Limb (tissue), 2 donors: ENCODE measurements at regions not wholly inside any gene's neighbourhood (a gene's known extent, or its start where the extent isn't known, plus 50 kb on each side); places are given as distances from the start of the nearest gene placed in this dataset.

ENCODE experiments used
- DNase-seq, 2 donors: peaks; one replicate each; pipeline ENCODE4 v3.0.0-alpha.2; 2016; ENCODE audit errors: extremely low spot score in 2 of 2

GRCh38 chr1:165073185-165074007 lies 283.1 kb downstream of the LMX1A start:
- peak; percentile 39 to 68 for DNase-seq

GRCh38 chr1:165070675-165071074 lies 285.8 kb downstream of the LMX1A start:
- DNase-seq: no peak

- DNase-seq: no peak
Observed at GRCh38 chr1:165069829-165070228, 286.7 kb downstream of the LMX1A start.

GRCh38 chr1:165068741-165069140 lies 287.8 kb downstream of the LMX1A start:
- DNase-seq: no peak

DNA sequence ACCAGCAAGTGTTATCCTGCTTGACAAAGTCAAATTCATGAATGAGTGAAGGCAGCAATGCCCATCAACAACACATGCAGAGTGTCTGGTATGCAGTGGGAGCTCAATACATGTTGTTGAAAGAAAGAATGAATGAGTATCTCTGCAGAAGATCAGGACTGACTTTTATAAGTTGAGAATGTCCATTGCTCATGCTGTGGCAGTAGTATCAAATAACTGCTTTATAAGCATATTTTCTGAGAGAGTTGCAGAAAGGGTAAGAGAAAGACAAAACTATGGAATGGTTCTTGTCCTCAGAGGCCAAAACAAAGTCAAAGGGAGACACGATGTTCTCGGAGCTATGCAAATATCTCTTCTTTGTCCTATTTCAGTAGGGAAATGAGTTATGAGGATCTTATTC lies 288.7 kb downstream of the LMX1A start:
- DNase-seq: no peak

DNA sequence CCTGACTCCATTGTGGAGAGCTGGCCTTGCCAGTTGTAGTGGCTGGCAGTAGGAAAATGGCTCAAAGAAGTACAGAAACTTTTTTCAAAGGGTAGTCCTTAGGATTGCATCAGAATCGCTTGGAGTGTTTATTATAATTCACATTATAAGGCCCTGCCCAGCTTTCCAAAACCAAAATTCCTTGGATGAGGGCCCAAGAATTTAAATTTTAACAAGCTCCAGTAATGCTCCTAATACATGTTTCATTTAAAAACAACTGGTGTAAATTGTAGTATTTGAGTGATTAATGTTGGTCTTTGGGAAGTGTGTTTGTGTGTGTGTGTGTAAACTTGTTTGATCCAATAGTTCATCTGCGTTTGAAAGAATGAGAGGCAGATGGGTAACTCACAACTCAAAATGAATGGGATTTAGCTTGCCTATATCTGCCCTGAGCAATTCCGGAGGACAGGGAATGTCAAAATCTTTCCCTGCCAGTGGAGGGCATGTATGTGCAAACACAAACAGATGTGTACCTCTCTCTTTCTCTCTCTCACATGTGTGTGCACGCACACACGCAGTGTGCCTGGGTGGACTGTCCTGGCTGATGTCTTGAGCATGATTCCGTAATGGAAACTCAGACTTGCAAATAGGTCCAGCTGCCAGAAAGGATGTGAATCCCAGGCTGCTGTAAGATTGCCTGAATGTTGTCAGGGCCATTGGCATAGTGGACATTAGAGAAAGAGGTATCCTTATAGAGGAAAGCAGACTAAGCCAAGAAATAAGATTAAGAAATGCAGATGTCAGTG lies 293.1 kb downstream of the LMX1A start:
- DNase-seq: peak in 1 of 2 donors; percentile 50

DNA sequence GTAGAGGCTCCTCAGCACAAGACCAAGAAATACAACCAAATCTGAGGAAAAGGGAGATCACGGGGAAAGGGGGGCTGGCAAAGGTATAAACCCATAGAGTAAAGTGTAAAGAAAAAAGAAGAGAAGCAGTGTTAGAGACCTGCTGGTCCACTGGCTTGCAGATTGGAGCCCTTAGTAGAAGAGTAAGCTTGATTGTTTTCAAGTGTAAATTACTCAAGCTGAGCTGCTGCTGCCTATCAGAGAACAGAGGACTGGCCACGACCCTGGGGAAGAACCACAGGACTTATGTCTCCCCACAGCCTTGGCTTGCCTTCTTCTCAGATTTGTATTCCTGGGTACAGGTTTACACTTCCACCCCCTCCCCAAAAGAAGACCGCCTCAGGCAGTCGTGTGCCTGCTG lies 294.2 kb downstream of the LMX1A start:
- DNase-seq: no peak

DNA sequence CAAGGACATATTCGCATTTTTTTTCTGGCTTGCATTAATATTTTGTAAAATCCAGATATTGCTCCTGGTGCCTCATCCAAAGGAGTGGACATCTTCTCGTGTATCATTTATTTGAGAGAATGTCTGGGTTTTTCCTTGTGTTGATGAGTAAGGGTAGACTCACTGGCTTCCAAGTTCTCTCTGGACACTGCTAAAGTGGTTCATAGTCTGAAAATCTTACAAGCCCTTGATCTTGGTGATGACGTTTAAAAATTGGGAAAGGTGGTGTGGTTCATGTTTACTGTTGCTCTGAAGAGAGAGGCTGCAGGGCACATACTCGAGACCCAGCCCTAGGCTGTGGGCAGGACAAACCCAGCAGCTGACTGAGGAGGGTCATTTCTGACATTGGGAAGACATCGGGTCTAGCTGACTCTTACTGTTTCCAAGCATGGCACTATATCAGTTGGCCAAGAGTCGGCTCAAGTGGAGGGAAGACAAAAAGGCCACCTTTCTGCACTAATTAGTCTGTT lies 296.2 kb downstream of the LMX1A start:
- no peak for DNase-seq

- no peak for DNase-seq
Observed at GRCh38 chr1:165057956-165058355, 298.6 kb downstream of the LMX1A start.

- DNase-seq: no peak
Observed at GRCh38 chr1:165056914-165057313, 299.6 kb downstream of the LMX1A start.

- no peak for DNase-seq
Observed at GRCh38 chr1:165055581-165055980, 300.9 kb downstream of the LMX1A start.

DNA sequence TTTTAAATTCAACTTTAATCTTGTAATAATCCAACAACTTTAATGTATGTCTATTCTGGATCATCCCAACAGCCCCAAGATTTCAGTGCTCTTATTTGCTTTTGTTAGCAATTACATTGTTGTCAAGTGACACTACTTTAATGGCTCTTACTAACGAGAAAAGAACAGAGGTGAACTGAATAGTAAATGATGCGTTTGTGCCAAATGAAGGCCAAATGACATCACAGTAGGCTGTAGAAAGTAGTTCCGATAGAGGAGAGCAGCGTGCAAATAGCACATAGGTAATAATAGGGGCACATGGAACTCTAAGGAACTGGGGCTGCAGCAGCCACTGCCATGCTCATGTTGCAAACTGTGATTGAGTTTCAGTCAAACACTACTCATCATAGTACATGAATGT lies 301.9 kb downstream of the LMX1A start:
- DNase-seq: no peak

DNA sequence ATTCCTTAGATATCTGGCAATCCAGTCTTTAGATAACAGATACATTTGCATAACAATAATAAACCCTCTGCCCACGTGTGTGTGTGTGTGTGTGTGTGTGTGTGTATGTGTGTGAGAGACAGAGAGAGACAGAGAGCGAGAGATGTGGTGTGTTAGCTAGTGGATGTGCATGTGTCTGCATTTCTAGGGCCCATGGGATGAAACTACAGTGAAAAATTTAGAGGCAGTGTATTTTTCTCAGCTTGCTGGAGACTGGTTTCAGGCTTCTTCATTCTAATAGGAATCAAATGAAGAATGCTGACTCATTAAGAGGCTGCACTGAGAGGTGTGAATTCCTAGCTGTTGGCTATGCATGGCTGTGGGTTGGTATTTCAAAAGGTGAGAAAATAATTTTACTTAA lies 303.2 kb downstream of the LMX1A start:
- DNase-seq: no peak

- no peak for DNase-seq
Observed at GRCh38 chr1:165052936-165053335, 303.6 kb downstream of the LMX1A start.

DNA sequence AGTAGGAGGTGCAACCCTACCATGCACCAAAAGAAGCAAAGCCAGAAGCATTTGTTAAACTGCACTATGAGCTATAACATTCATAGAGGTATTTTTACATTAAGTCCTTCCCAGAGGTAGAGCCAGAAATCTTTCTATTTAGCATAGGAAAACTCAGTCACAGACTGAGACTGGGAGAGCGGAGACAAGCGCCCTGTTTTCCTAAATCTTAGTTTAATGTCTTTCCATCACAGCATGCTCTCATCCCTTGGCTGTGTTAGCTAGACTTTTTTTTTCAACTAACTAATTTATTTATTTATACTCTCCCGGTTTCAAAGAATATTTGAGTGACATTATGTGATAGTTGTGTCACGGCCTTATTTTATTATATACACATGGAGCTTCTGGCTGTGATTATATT lies 304.1 kb downstream of the LMX1A start:
- DNase-seq: no peak

GRCh38 chr1:165050246-165050645 lies 306.3 kb downstream of the LMX1A start:
- DNase-seq: no peak

DNA sequence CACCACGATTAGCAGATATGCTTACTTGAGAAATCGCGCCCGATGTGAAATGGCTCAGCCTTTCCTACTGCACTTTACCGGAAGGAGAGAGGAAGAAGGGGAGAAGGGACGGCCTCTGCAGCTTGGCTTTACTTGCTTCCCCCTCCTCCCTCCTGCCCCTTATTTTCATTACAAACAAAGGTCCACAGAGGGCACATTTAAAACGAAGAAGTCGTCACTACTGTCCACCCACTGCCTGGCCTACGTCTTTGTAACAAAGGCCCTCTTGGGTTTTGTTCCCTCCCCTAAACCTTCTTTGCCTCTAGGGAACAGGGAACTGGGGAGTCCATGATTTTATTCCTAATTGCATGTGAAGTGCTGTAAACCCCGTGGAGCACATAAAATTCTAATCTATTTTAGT lies 308.5 kb downstream of the LMX1A start:
- DNase-seq: no peak

DNA sequence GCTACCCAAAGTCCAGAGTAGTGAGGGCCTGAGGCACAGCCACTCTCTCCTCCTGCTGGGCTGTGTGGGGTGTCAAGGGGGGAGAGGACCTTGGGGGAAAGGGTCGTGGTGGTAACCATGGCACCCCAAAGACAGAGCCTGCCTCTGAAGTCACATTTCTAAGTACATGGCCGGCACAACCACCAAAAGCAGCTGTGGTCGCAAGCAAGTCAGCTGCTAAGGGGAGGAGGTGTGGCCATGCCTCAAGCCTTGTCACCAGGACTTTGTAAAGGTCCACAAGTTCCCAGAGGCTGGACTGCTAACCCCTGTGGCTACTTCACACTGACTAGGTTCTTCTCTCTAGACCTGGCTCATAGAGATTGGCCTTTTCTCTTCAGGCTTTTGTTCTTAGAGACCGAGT lies 310.6 kb downstream of the LMX1A start:
- DNase-seq: no peak

GRCh38 chr1:165040641-165041040 lies 315.9 kb downstream of the LMX1A start:
- DNase-seq: no peak

DNA sequence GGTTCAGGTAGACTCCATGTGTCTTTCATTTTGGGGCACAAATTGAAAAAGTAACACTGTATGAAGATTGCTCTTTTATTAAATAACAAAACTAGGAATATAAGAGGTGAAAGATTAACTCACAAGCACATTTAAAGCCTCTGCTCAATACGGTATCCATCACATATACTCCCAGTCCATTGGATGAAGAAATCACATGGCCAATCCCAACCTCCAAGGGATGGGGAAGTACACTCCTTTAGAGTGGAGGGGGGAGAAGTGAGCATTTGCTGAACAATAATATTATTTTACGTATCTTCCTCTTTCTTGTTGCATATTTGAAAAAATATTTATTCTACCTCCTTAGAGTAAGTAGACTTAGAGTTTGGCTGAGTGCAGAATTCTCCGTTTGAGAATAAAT lies 316.5 kb downstream of the LMX1A start:
- no peak for DNase-seq

DNA sequence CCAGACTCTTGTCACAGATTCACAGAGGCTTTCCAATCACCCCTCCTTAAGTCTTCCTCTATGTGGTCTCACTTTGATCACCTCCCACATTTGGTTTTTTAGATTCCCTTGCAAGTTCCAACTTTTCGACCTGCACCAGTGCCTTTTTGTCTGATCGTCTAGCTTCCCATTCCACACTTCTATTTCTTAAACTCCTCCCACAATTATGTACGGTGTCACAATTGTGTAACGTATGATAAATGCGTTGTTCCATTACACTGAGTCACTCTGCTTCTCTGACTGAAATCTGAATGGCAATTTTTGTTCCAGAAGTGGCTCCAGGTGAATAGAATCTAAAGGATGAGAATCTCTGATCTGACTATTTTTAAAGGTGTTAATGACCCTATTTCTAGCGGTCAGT lies 320.1 kb downstream of the LMX1A start:
- DNase-seq: no peak

DNA sequence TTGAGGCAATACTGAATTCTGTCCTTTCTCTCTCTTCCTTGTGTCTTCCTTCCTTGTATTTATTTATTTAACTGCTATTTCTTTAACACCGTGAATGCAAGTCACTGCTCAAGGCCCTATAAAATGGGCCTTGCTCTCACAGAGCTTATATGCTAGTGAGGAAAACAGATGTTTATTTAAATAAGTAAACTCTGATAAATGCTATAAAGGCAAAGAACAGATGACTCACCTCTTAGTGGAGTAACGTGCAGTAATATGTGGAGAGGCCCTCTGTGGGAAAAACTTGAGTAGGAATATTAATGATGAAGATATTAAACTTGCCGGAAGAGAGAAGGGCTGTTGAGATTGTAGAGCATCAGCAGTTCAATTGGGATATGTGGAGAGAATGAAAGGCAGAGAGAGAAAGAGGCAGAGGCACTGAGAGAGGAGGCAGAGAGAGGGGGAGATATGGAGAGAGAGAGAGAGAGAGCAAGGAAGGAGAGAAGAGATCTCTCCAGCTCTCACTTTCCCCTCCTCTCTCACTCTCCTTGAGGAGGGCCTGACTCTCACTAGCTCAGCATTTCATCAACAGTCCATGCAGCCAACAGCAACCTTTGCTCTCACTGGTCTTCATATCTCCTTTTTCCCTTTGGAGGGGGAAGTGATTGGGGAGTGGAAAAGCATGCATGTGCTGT lies 322.2 kb downstream of the LMX1A start:
- DNase-seq: no peak
